ENCODE measurements at regions not wholly inside any gene's neighbourhood (a gene's known extent, or its start where the extent isn't known, plus 50 kb on each side); places are given as distances from the start of the nearest gene placed in this dataset.

GRCh38 chr2:46841621-46842020 lies 74.0 kb downstream of the MCFD2 start:
- Mint-ChIP-seq H3K4me1 (no peaks in the 10 kb centered on the region), H3K9me3 (no peaks in the 10 kb centered on the region), H3K36me3 (ENCODE audit: low read depth) (no peaks in the 10 kb centered on the region), H3K4me3 (no peak overlapping the region), H3K27ac (no peak overlapping the region), H3K27me3 (peaks cover 5% of the 10 kb centered on the region)
- CTCF ChIA-PET: interaction anchor here (1.9 kb wide), 1 partner anchor 16 kb away, joined by 4 read pairs; no protein-coding TSS in a partner anchor
- DNase-seq: no peak
- POLR2A ChIA-PET: no interaction called here

- DNase-seq: no peak
- ChIA-PET CTCF (interaction anchor here (1.2 to 1.3 kb wide), 2 partner anchors 35 to 36 kb away, joined by 3 to 5 read pairs; no protein-coding TSS in a partner anchor), POLR2A (interaction anchor here (0.6 to 0.7 kb wide), 2 partner anchors 21 to 710 kb away, joined by 3 read pairs; no protein-coding TSS in a partner anchor)
- Mint-ChIP-seq H3K4me3 (no peak overlapping the region), H3K4me1 (no peaks in the 10 kb centered on the region), H3K27ac (no peak overlapping the region), H3K9me3 (no peaks in the 10 kb centered on the region), H3K36me3 (ENCODE audit: low read depth) (no peaks in the 10 kb centered on the region), H3K27me3 (peaks cover 2% of the 10 kb centered on the region)
Observed at GRCh38 chr2:46839045-46839444, 76.6 kb downstream of the MCFD2 start.

GRCh38 chr2:46837704-46838103 lies 77.9 kb downstream of the MCFD2 start:
- Mint-ChIP-seq H3K4me1 (no peaks in the 10 kb centered on the region), H3K9me3 (no peaks in the 10 kb centered on the region), H3K36me3 (ENCODE audit: low read depth) (no peaks in the 10 kb centered on the region), H3K4me3 (no peak overlapping the region), H3K27me3 (peaks cover 8% of the 10 kb centered on the region), H3K27ac (no peak overlapping the region)
- no peak for DNase-seq
- ChIA-PET CTCF (interaction anchor here (1.2 kb wide), 1 partner anchor 33 kb away, joined by 5 read pairs; no protein-coding TSS in a partner anchor), POLR2A (no interaction called here)

GRCh38 chr2:46837112-46837454 lies 78.5 kb downstream of the MCFD2 start:
- CTCF ChIA-PET: no interaction called here
- Mint-ChIP-seq H3K4me1 (no peaks in the 10 kb centered on the region), H3K27me3 (peaks cover 9% of the 10 kb centered on the region), H3K27ac (no peak overlapping the region), H3K36me3 (ENCODE audit: low read depth) (no peaks in the 10 kb centered on the region), H3K9me3 (no peaks in the 10 kb centered on the region), H3K4me3 (no peak overlapping the region)
- no peak for DNase-seq
- POLR2A ChIA-PET: no interaction called here

- no peaks in the 10 kb centered on the region for H3K4me1 Mint-ChIP-seq
- H3K4me3 Mint-ChIP-seq: no peak overlapping the region
- H3K27me3 Mint-ChIP-seq: peaks cover 12% of the 10 kb centered on the region
- no peaks in the 10 kb centered on the region for H3K36me3 Mint-ChIP-seq (ENCODE audit: low read depth)
- CTCF ChIA-PET: no interaction called here
- H3K27ac Mint-ChIP-seq: no peak overlapping the region
- POLR2A ChIA-PET: no interaction called here
- no peak for DNase-seq
- no peaks in the 10 kb centered on the region for H3K9me3 Mint-ChIP-seq
Observed at GRCh38 chr2:46836295-46837111, 79.1 kb downstream of the MCFD2 start.

- no peak for DNase-seq
- Mint-ChIP-seq H3K27me3 (peaks cover 12% of the 10 kb centered on the region), H3K4me3 (no peak overlapping the region), H3K27ac (no peak overlapping the region), H3K9me3 (no peaks in the 10 kb centered on the region), H3K36me3 (ENCODE audit: low read depth) (no peaks in the 10 kb centered on the region), H3K4me1 (no peaks in the 10 kb centered on the region)
- POLR2A ChIA-PET: no interaction called here
- CTCF ChIA-PET: no interaction called here
Observed at GRCh38 chr2:46835520-46835919, 80.1 kb downstream of the MCFD2 start.

- H3K36me3 Mint-ChIP-seq (ENCODE audit: low read depth): no peaks in the 10 kb centered on the region
- H3K27ac Mint-ChIP-seq: no peak overlapping the region
- H3K4me1 Mint-ChIP-seq: no peaks in the 10 kb centered on the region
- ChIA-PET CTCF (no interaction called here), POLR2A (no interaction called here)
- DNase-seq: no peak
- no peak overlapping the region for H3K4me3 Mint-ChIP-seq
- H3K9me3 Mint-ChIP-seq: no peaks in the 10 kb centered on the region
- H3K27me3 Mint-ChIP-seq: peaks cover 16% of the 10 kb centered on the region
Observed at GRCh38 chr2:46832543-46832942, 83.1 kb downstream of the MCFD2 start.

- Mint-ChIP-seq H3K36me3 (ENCODE audit: low read depth) (no peaks in the 10 kb centered on the region), H3K27me3 (peaks cover 16% of the 10 kb centered on the region), H3K4me1 (no peaks in the 10 kb centered on the region), H3K27ac (no peak overlapping the region), H3K9me3 (no peaks in the 10 kb centered on the region), H3K4me3 (no peak overlapping the region)
- DNase-seq: no peak
- ChIA-PET POLR2A (no interaction called here), CTCF (interaction anchor here (0.6 kb wide), 1 partner anchor 269 kb away, joined by 3 read pairs; no protein-coding TSS in a partner anchor)
Observed at GRCh38 chr2:46831869-46832265, 83.7 kb downstream of the MCFD2 start.

- peaks cover 16% of the 10 kb centered on the region for H3K27me3 Mint-ChIP-seq
- no peak for DNase-seq
- H3K4me3 Mint-ChIP-seq: no peak overlapping the region
- no peak overlapping the region for H3K27ac Mint-ChIP-seq
- H3K9me3 Mint-ChIP-seq: no peaks in the 10 kb centered on the region
- H3K4me1 Mint-ChIP-seq: no peaks in the 10 kb centered on the region
- ChIA-PET CTCF (interaction anchor here (0.6 kb wide), 1 partner anchor 269 kb away, joined by 3 read pairs; no protein-coding TSS in a partner anchor), POLR2A (no interaction called here)
- H3K36me3 Mint-ChIP-seq (ENCODE audit: low read depth): no peaks in the 10 kb centered on the region
Observed at GRCh38 chr2:46831051-46831868, 84.3 kb downstream of the MCFD2 start.

GRCh38 chr2:46829231-46829995 lies 86.2 kb downstream of the MCFD2 start:
- CTCF ChIA-PET: no interaction called here
- Mint-ChIP-seq H3K4me1 (no peaks in the 10 kb centered on the region), H3K4me3 (no peak overlapping the region), H3K27ac (no peak overlapping the region), H3K36me3 (ENCODE audit: low read depth) (no peaks in the 10 kb centered on the region), H3K27me3 (peaks cover 16% of the 10 kb centered on the region), H3K9me3 (no peaks in the 10 kb centered on the region)
- DNase-seq: no peak
- POLR2A ChIA-PET: no interaction called here

- ChIA-PET POLR2A (no interaction called here), CTCF (no interaction called here)
- no peak for DNase-seq
- Mint-ChIP-seq H3K4me3 (no peak overlapping the region), H3K27me3 (peaks cover 14% of the 10 kb centered on the region), H3K36me3 (ENCODE audit: low read depth) (no peaks in the 10 kb centered on the region), H3K9me3 (no peaks in the 10 kb centered on the region), H3K27ac (no peak overlapping the region), H3K4me1 (no peaks in the 10 kb centered on the region)
Observed at GRCh38 chr2:46828491-46829230, 86.9 kb downstream of the MCFD2 start.

- POLR2A ChIA-PET: no interaction called here
- peaks cover 10% of the 10 kb centered on the region for H3K27me3 Mint-ChIP-seq
- H3K27ac Mint-ChIP-seq: no peak overlapping the region
- no peak overlapping the region for H3K4me3 Mint-ChIP-seq
- no peaks in the 10 kb centered on the region for H3K36me3 Mint-ChIP-seq (ENCODE audit: low read depth)
- CTCF ChIA-PET: no interaction called here
- no peaks in the 10 kb centered on the region for H3K9me3 Mint-ChIP-seq
- H3K4me1 Mint-ChIP-seq: no peaks in the 10 kb centered on the region
- no peak for DNase-seq
Observed at GRCh38 chr2:46828135-46828438, 87.5 kb downstream of the MCFD2 start.

Data from activated CD4-positive, alpha-beta T cell treated with anti-CD3 and anti-CD28 coated beads, Interleukin-2, amount 10 ng/mL, durations not matched to agents 7 days and 5 days (primary cell).